Muscle layer of colon (tissue), 2 donors: ENCODE measurements at regions not wholly inside any gene's neighbourhood (a gene's known extent, or its start where the extent isn't known, plus 50 kb on each side); places are given as distances from the start of the nearest gene placed in this dataset.
A peak's percentile ranks its signal among the peaks of the same experiment; 100 is the strongest.

Experiments used
- H3K27ac ChIP-seq: one replicate; pipeline ENCODE4 v1.7.0; 2013; ENCODE audit warnings: low read depth, mild to moderate bottlenecking, low read length, moderate library complexity
- H3K27me3 ChIP-seq, 2 donors: one replicate each; pipeline ENCODE4 v1.7.0; 2013; ENCODE audit warnings: low read length in 2 of 2, mild to moderate bottlenecking in 2 of 2; ENCODE audit not compliant: insufficient read depth in 2 of 2, control insufficient read depth in 1 of 2
- H3K36me3 ChIP-seq: one replicate; pipeline ENCODE4 v1.7.0; 2013; ENCODE audit warnings: mild to moderate bottlenecking, low read length; ENCODE audit not compliant: insufficient read depth
- H3K4me1 ChIP-seq: one replicate; pipeline ENCODE4 v1.7.0; 2013; ENCODE audit warnings: mild to moderate bottlenecking, low read length; ENCODE audit not compliant: insufficient read depth
- H3K4me3 ChIP-seq, 2 donors: one replicate each; pipeline ENCODE4 v1.7.0; 2013; ENCODE audit warnings: low read length in 2 of 2, low read depth in 1 of 2, mild to moderate bottlenecking in 1 of 2, moderate library complexity in 1 of 2
- H3K9ac ChIP-seq: one replicate; pipeline ENCODE4 v1.7.0; 2013; ENCODE audit warnings: low read length
- H3K9me3 ChIP-seq: one replicate; pipeline ENCODE4 v1.7.0; 2013; ENCODE audit warnings: mild to moderate bottlenecking, low read length
- donor health status: abdominal sarcoma.
- donor health status: Adenocarcinoma of cecum.

GRCh38 chr16:86007524-86007923 lies 108.6 kb downstream of the IRF8 start:
- no peaks in the 10 kb centered on the region for H3K27me3 ChIP-seq
- no peak overlapping the region for H3K9ac ChIP-seq
- no peaks in the 10 kb centered on the region for H3K36me3 ChIP-seq
- no peaks in the 10 kb centered on the region for H3K9me3 ChIP-seq
- no peak overlapping the region for H3K4me3 ChIP-seq
- no peaks in the 10 kb centered on the region for H3K4me1 ChIP-seq
- H3K27ac ChIP-seq, result no peak overlapping the region

DNA sequence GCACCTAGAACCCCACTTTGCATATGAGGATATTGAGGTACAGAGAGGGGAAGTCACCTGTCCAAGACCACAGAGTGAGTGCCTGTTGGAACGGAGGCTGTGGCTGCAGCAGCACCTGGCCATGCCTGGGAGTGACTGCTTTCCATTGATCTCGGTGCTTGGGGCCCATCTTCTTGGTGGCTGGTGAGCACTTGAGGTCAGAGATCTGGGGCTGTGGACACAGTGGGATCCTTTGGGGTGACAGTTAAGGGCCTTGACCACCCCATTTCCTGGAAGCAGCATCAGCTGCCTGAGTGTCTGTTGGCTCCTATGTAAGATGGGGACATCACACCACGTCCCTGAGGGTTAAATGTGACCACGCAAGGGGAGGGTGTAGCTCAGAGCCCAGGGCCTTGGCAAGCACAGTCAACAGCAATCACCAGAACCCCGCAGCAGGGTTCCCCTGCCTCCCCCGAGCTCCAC lies 111.7 kb downstream of the IRF8 start:
- H3K4me3 ChIP-seq, result no peak overlapping the region
- no peaks in the 10 kb centered on the region for H3K9me3 ChIP-seq
- no peak overlapping the region for H3K9ac ChIP-seq
- no peak overlapping the region for H3K27ac ChIP-seq
- no peaks in the 10 kb centered on the region for H3K4me1 ChIP-seq
- no peaks in the 10 kb centered on the region for H3K27me3 ChIP-seq
- H3K36me3 ChIP-seq, result no peaks in the 10 kb centered on the region

GRCh38 chr16:86011532-86011931 lies 112.6 kb downstream of the IRF8 start:
- Histone ChIP-seq H3K4me3 (no peak overlapping the region), H3K36me3 (no peaks in the 10 kb centered on the region), H3K9me3 (no peaks in the 10 kb centered on the region), H3K27ac (no peak overlapping the region), H3K4me1 (peaks cover under 1% of the 10 kb centered on the region), H3K9ac (no peak overlapping the region), H3K27me3 (no peaks in the 10 kb centered on the region)

DNA sequence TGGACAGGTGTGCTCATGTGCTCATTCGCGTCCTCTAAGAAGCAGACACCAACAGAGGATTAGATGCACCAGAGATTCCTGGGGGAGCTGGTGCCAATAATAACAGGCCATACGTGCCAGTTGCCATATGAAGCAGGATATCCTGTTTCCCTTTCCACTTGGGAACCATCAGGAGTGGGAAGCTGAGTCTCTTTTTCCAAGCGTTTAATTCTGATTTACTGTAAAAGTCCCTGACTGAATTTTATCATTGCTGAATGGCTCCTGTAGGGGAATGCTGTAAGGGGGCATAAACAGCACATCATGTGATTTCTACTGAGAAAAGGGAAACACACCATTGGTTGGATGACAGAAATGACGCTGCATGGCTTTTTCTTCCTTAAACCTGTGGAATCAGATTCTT lies 113.3 kb downstream of the IRF8 start:
- no peak overlapping the region for H3K9ac ChIP-seq
- no peak overlapping the region for H3K4me3 ChIP-seq
- H3K4me1 ChIP-seq, result peaks cover 5% of the 10 kb centered on the region
- H3K9me3 ChIP-seq, result no peaks in the 10 kb centered on the region
- H3K36me3 ChIP-seq, result no peaks in the 10 kb centered on the region
- no peak overlapping the region for H3K27ac ChIP-seq
- no peaks in the 10 kb centered on the region for H3K27me3 ChIP-seq

DNA sequence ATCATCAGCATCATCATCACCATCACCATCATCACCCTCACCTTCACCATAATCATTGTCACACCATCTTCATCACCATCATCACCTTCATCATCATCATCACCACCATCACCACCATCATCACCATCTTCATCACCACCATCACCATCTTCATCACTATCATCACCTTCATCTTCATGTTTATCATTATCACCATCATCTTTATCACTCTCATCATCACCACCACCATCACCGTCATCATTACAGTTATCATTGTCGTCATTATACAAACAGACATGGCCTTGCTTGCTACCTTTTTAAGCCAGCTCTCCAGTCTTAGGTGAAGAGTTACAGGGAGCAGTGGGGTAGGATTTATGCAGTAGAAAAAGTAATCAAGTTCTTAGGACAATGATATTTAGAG lies 114.9 kb downstream of the IRF8 start:
- Histone ChIP-seq H3K36me3 (no peaks in the 10 kb centered on the region), H3K27ac (no peak overlapping the region), H3K4me1 (peaks cover 17% of the 10 kb centered on the region), H3K4me3 (no peak overlapping the region), H3K9ac (no peak overlapping the region), H3K9me3 (no peaks in the 10 kb centered on the region), H3K27me3 (no peaks in the 10 kb centered on the region)

DNA sequence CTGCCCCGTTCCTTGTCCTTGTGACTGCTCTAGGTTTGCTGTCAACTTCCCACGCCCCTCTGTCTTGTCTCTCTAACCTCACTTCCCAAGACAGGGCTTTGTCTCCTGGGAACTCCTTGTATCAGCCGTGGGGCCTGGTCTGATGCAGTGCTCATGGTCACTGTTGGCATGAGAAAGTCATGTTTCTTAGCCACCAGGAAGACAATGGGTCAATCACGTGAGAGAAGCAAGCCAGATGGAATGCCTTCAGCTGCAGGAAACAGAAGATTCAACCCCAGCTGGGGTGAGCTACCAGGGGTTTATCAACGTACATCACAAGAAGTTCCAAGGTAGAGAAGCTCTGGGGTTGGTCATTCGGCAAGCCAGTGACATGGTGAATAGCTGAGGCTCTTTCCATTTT lies 116.6 kb downstream of the IRF8 start:
- H3K4me3 ChIP-seq, result no peak overlapping the region
- no peaks in the 10 kb centered on the region for H3K9me3 ChIP-seq
- no peaks in the 10 kb centered on the region for H3K27me3 ChIP-seq
- no peak overlapping the region for H3K27ac ChIP-seq
- peaks cover 20% of the 10 kb centered on the region for H3K4me1 ChIP-seq
- no peaks in the 10 kb centered on the region for H3K36me3 ChIP-seq
- H3K9ac ChIP-seq, result no peak overlapping the region

DNA sequence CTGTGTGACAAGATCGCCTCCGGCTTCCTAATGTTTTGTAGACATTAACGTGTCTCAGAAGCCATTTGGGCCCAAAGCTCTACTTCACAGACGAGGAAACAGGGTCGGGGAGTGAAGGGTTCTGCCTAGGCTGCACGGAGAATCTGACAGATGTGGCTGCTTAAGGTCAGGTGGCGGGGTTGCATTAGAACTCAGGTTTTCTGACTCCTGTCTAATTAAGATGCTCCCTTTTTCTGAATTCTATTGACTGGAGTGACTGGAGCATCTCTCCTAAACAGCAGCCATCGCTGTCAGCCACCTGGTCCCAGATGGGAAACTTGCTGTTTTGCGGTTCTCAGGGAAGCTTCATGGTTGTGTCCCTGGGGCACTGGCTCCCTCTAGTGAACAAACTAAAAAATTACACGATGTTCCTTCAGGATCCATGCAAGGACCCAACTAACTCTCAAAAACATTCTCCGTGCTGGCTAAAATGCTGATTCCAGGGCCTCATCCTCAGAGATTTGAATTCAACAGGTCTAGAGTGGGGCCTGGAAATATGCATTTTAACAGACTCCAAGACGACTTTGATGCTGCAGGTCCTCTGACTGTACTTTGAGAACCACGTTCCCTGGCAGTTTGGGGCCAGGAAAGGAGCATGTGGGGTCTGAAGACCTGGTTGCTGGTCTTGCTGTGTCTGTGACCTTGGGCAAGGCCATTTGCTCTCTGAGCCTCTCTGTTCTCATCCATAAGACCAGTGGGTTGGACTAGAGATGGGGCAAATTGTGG lies 117.4 kb downstream of the IRF8 start:
- no peaks in the 10 kb centered on the region for H3K9me3 ChIP-seq
- H3K36me3 ChIP-seq, result no peaks in the 10 kb centered on the region
- H3K9ac ChIP-seq, result no peak overlapping the region
- no peak overlapping the region for H3K4me3 ChIP-seq
- H3K27me3 ChIP-seq, result no peaks in the 10 kb centered on the region
- H3K4me1 ChIP-seq, result peaks cover 20% of the 10 kb centered on the region
- H3K27ac ChIP-seq, result no peak overlapping the region

DNA sequence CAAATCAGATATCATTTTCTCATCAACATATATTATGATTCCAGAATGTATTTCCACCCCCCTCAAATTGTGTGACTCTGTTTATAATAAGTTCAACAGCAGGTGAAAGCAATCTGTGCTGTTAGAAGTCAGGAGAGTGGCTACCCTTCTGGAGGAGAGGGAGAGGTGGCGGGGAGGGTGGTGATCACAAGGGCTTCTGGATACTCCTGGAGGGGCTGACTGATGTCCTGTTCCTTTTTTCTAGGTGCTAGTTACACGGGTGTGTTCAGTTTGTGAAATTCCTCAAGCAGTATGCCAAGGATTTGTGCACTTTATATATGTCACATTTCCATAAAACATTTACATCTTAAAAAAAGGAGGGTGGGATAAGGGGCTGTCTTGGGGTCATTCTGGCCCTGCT lies 119.1 kb downstream of the IRF8 start:
- H3K27me3 ChIP-seq, result no peaks in the 10 kb centered on the region
- H3K4me3 ChIP-seq, result no peak overlapping the region
- H3K27ac ChIP-seq, result peak overlapping the region; percentile 66
- H3K4me1 ChIP-seq, result peaks cover 20% of the 10 kb centered on the region
- no peaks in the 10 kb centered on the region for H3K9me3 ChIP-seq
- H3K9ac ChIP-seq, result no peak overlapping the region
- no peaks in the 10 kb centered on the region for H3K36me3 ChIP-seq

GRCh38 chr16:86018487-86018886 lies 119.5 kb downstream of the IRF8 start:
- H3K36me3 ChIP-seq, result no peaks in the 10 kb centered on the region
- H3K27me3 ChIP-seq, result no peaks in the 10 kb centered on the region
- peaks cover 20% of the 10 kb centered on the region for H3K4me1 ChIP-seq
- H3K4me3 ChIP-seq, result no peak overlapping the region
- H3K27ac ChIP-seq, result peak overlapping the region; percentile 66
- H3K9me3 ChIP-seq, result no peaks in the 10 kb centered on the region
- H3K9ac ChIP-seq, result no peak overlapping the region

DNA sequence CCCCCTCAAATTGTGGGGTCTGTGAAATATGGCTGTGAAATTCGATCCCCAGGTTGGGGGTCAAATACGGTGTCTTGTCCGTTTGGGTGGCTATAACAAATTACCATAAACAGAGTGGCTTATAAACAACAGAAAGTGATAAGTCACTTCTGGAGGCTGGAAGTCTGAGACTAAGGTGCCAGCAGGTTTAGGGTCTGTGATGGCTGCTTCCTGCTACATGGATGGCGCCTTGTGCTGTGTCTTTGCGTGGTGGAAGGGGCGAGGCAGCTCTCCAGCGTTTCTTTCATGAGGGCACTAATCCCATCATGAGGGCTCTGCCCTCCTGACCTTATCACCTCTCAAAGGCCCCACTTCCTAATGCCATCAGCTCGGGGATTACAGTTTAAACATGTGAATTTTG lies 120.0 kb downstream of the IRF8 start:
- no peaks in the 10 kb centered on the region for H3K9me3 ChIP-seq
- H3K27me3 ChIP-seq, result no peaks in the 10 kb centered on the region
- peak overlapping the region; percentile 37 for H3K27ac ChIP-seq
- no peaks in the 10 kb centered on the region for H3K36me3 ChIP-seq
- H3K9ac ChIP-seq, result no peak overlapping the region
- peaks cover 20% of the 10 kb centered on the region for H3K4me1 ChIP-seq
- H3K4me3 ChIP-seq, result no peak overlapping the region

- Histone ChIP-seq H3K9me3 (no peaks in the 10 kb centered on the region), H3K4me1 (peaks cover 20% of the 10 kb centered on the region), H3K36me3 (no peaks in the 10 kb centered on the region), H3K9ac (no peak overlapping the region), H3K4me3 (no peak overlapping the region), H3K27ac (no peak overlapping the region), H3K27me3 (no peaks in the 10 kb centered on the region)
These were observed 120.6 kb downstream of the IRF8 start for GRCh38 chr16:86019446-86020047.

GRCh38 chr16:86020971-86021370 lies 122.0 kb downstream of the IRF8 start:
- Histone ChIP-seq H3K4me1 (peaks cover 20% of the 10 kb centered on the region), H3K36me3 (no peaks in the 10 kb centered on the region), H3K4me3 (no peak overlapping the region), H3K9me3 (no peaks in the 10 kb centered on the region), H3K27ac (no peak overlapping the region), H3K9ac (no peak overlapping the region), H3K27me3 (no peaks in the 10 kb centered on the region)
